GM18858 (cell line): ENCODE measurements at regions not wholly inside any gene's neighbourhood (a gene's known extent, or its start where the extent isn't known, plus 50 kb on each side); places are given as distances from the start of the nearest gene placed in this dataset.

Source experiments
- ATAC-seq: cut with Tn5 transposase; IDR thresholded peaks from one replicate; pipeline ENCODE4 v1.9.1; 2021; ENCODE audit not compliant: unreplicated experiment

- ATAC-seq = no peak
Measured at GRCh38 chr11:45089251-45089650, 57.2 kb upstream of the PRDM11 start.

- no peak for ATAC-seq
Measured at GRCh38 chr11:45089676-45090499, 56.6 kb upstream of the PRDM11 start.

GRCh38 chr11:45090607-45091006 is 55.8 kb upstream of the PRDM11 start:
- no peak for ATAC-seq

- no peak for ATAC-seq
Measured at GRCh38 chr11:45091563-45092403, 54.7 kb upstream of the PRDM11 start.

- no peak for ATAC-seq
Measured at GRCh38 chr11:45092404-45092785, 54.0 kb upstream of the PRDM11 start.

GRCh38 chr11:45092901-45093760 is 53.3 kb upstream of the PRDM11 start:
- no peak for ATAC-seq

- ATAC-seq = no peak
Measured at GRCh38 chr11:45093761-45094455, 52.5 kb upstream of the PRDM11 start.

GRCh38 chr11:45094958-45095690 is 51.3 kb upstream of the PRDM11 start:
- no peak for ATAC-seq

GRCh38 chr11:45095691-45096010 is 50.8 kb upstream of the PRDM11 start:
- no peak for ATAC-seq

GRCh38 chr11:45096636-45097035 is 49.8 kb upstream of the PRDM11 start:
- no peak for ATAC-seq
